GM21825 (cell line): ENCODE measurements at regions not wholly inside any gene's neighbourhood (a gene's known extent, or its start where the extent isn't known, plus 50 kb on each side); places are given as distances from the start of the nearest gene placed in this dataset.
"Not testable (repeated sequence)": the region's sequence is repeated elsewhere in the genome, so short reads cannot be mapped to it uniquely, and the experiment has no call there.

Experiments
- ATAC-seq: cut with Tn5 transposase; IDR thresholded peaks from one replicate; pipeline ENCODE4 v1.9.1; 2021; ENCODE audit warnings: mild to moderate bottlenecking, moderate library complexity; ENCODE audit not compliant: unreplicated experiment

DNA sequence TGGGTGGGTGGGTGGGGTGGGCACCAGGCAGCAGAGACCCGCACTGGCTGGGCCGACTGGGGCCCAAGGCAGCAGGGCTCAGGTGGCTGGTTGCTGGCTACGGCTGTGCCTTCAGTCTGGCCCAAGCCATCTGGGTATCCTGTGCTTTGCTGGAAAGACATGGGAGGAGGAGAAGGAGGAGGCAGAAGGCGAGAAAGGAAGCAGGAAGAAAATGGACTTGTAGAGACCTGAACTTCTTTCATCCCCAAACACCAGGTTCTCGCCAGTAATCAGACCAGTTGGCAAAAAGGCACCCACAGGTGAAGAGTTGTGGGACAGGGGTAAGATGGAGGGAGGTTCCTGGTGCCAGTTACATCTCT, 78.8 kb downstream of the IGLL1 start:
- no peak for ATAC-seq

DNA sequence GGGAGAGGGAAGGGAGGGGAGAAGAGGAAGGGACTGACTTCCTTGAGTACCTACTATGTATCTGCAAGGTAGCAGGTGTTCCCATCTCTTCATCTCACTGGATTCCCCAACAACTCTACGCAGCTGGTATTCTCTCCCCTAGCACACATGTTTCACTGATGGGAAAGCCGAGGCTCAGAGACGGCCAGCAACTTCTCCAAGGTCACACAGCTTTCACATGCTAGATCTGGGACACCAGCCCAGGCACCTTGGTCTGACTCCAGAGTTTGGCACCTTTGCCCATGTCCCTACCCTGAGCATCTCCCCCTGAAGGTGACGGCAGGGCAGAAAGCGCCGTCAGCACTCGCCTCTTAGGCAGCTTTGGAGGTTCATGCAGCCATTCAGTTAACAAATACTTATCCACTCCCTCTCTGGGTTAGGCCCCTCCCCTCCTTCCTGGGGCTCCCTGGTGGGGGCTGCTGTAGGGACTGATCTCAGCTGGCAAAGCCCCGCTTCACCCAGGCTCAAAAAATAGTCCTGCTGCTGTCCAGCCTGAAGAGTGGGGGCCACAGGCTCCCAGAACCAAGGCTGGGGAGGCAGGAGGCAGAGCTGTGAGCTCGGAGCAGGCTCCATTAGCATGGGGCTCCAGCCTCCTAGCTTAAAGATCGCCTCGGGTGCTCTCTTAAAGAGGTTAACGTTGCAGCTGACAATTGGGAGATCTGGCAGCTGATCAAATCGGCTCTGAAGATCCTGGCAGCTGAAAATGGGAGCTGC, 79.4 kb downstream of the IGLL1 start:
- ATAC-seq, result no peak

DNA sequence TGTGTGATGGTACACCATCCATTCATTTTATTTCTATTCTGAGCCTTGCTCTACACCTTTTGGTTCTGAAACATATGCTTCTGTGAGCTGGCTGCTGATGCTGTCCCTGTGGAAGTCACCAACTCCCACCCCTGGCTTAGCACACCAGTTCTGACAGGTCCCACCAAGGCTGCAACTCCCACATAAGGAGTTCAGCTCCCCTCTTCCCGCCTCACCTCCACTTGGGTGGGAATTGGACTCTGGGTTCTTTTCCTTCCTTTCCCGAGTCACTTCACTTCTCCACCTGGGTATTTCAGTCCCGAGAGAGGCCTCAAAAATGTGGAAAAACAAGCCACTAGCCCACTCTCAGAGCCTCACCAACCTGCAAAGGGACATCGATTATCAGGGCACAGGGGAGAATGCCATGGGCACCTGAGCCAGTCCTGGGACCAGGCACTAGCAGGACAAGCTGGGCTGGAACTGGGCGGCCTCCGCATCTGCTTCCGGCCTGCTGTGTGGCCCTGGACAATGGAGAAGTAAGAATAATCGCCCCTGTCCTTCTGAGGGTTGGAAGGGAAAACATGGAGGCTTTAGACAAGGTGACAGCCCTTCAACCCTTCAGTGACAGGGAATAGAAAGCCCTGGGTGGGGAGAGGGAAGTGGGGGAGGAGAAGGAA, 80.1 kb downstream of the IGLL1 start:
- ATAC-seq, result no peak

DNA sequence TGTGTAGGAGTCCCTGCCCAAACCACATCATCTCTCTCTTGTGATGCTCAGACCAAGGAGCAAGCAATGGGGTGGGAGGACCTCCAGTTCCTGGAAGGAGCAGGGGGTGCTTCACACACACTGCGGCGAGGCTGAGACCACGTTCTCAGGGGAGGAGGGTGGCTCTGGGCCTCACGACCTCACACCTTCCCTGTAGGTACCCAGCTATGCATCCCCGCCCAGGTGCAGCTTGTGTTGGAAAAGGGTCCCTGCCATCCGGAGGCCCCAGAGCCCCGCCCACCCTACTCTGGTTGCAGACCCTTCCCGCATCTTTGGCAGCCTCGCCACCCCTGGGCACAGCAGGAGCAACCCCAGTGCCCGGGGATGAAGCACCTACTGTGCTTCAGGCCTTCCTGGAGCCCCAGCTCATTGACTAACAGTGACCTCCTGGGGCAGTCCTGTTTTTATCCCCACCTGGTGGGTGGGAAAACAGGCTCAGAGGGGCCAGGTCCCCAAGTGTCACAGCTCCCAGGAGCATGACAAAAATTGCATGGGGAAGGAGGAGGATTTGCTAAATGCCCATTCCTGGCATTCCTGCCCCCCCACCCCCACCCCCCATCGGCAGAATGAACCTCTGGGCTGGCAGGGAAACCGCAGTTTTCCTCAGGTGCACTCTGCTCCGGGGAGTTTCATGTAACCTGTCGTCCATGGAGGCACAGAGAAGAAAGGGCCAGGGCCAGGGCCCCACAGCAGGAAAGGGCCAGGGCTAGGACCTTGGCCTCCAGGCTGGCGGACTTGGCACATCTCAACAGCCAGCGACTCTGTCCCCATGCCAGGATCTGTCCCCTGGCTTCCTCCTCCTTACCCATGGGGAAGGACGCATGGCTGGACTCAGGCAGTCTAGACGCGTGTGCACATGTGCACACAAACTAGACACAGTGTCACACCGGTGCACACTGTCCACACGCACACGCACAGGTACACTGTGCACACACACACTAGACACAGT, 81.0 kb downstream of the IGLL1 start:
- ATAC-seq, result no peak

DNA sequence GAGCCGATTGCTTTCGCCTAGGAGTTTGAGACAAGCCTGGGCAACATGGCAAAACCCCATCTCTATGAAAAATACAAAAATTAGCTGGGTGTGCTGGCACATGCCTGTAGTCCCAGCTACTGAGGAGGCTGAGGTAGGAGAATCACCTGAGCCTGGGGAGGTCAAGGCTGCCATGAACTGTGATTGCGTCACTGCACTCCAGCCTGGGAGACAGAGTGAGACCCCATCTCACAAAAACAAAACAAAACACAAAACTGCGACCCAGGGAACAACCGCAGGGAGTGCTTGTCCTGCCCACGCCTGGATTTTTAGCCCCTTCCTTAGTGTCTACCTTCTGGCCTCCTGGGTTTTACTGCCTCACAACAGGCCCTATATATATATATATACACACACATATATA, 82.2 kb downstream of the IGLL1 start:
- not testable (repeated sequence) for ATAC-seq

DNA sequence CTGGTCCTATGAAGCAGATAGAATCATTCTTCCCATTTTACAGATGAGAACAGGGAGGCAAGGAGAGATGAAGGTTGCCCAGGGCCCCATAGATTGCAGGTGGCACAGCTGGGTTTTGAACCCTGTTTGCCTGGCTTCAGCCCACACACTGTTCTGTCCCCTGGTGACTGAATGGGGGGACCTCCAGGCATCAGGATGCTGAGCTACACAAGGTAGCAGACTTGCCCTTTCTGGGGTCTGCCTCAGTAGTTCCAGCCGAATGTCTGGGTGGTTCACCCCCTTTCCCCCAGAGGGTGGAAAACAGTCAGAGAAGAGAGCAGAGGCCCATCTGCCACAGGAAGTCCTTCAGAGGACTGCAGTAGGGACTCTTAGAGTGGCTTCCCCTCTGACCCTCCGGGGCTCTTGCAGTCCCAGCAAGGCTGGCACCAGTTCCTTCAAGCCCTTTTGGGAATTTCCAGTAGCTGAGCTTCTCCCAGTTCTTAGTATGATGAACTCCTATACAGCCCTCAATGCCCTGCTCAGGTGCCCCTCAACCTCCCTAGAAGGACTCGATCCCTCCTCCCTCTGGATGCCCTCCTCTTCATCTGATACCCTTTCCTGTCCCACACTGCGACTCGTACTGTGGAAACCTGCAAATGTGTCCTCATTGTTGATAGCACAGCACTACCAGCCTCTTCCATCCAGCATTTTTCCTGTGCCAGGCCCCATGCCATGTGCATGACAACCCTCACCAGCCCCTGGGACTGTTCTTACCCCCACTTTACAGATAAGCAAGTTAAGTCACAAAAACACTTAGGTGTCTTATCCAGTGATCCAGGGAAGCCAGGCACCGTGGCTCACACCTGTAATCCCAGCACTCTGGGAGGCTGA, 82.8 kb downstream of the IGLL1 start:
- no peak for ATAC-seq

- no peak for ATAC-seq
Observed at GRCh38 chr22:23496445-23496833, 83.7 kb downstream of the IGLL1 start.

DNA sequence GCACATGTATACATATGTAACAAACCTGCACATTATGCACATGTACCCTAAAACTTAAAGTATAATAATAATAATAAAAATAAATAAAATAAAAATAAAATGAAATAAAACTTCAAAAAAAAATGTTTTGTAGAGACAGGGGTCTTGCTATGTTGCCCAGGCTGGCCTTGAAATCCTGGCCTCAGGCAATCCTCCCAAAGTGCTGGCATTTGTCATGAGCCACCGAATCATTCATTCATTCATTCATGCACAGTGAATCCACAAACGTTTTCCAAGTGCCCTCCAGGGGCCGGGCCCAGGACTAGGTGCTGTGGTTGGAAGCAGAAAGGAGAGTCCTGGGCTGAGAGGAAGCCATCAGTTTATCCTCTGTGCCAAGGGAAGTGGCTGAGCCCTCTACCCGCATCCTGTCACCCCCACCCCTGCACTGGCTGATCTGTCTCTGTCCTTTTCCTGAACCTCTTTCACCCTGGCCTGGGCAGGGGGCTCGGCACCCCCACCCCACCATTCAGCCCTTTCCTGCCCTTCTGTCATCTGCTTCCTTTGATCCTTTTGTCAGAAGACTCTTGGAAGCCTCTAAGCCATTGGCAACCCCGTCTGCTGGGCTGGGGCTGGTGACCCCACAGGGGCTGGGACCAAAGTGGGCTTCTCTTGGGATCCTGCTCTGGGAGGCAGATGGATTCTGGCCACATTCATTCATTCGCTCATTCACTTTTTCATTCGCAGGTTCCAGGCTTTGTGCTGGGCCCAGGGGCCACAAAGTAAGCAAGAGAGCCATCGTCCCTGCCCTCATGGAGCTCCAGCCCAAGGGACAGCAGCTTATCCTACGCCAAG, 84.3 kb downstream of the IGLL1 start:
- ATAC-seq, result no peak

- no peak for ATAC-seq
Observed at GRCh38 chr22:23494930-23495266, 85.2 kb downstream of the IGLL1 start.

GRCh38 chr22:23485490-23485889, 94.6 kb downstream of the IGLL1 start:
- no peak for ATAC-seq

GRCh38 chr22:23484651-23485050, 95.4 kb downstream of the IGLL1 start:
- ATAC-seq, result no peak

DNA sequence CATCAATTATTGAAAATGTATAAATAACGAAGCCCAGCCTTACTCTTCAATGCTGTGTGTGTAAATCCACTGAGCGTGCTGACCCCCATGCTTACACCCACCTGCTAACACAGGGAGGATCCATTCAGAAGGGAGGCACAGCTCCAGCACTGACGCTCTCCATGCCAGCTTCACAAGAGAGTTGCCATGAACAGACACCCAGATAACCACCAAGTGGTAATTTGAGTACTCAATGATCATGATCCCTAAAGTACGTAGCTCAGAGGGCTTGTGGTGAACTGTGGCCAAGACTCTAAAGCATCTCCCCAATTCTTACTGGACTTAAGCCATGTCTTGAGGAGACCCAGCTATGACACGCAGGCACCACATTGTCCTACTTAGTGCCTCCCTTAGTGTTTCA, 98.7 kb downstream of the IGLL1 start:
- no peak for ATAC-seq

DNA sequence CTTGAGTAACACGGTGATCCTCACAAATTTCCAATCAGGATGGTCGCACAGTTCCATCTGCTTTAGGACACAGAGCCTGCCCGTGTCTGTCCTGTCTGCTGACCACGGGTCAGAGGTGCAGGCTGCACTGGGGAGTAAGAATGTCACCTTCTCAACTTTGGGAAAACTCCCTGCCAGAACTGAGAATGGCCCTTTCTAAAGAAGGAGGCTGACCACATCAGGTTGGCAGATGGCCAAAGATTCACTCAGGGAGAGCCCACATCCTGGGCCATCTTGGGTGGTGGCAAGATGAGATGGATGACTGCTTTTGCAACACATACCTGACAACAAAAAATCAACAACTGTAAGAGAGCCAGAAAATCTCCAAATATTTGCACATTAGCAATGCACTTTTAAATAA, 101.9 kb downstream of the IGLL1 start:
- no peak for ATAC-seq

- ATAC-seq, result not testable (repeated sequence)
Observed at GRCh38 chr22:23474531-23474930, 105.6 kb downstream of the IGLL1 start.

GRCh38 chr22:23473901-23474300, 106.2 kb downstream of the IGLL1 start:
- no peak for ATAC-seq

DNA sequence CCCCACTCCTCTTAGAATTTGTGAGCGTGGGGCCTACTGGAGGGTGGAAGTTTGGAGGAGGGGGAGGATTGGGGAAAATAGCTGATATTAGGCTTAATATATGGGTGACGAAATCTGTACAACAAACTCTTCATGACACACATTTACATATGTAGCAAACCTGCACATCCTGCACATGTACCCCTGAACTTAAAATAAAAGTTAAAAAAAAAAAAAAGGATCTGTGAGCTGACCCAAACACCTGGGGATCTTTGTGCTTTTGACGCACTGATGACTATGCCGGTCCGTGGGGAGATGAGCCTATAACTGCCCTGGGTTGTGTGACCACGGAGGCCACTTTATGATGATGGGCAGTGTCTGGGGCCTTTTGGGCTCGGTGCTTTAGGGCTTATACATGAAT, 107.7 kb downstream of the IGLL1 start:
- ATAC-seq, result not testable (repeated sequence)

DNA sequence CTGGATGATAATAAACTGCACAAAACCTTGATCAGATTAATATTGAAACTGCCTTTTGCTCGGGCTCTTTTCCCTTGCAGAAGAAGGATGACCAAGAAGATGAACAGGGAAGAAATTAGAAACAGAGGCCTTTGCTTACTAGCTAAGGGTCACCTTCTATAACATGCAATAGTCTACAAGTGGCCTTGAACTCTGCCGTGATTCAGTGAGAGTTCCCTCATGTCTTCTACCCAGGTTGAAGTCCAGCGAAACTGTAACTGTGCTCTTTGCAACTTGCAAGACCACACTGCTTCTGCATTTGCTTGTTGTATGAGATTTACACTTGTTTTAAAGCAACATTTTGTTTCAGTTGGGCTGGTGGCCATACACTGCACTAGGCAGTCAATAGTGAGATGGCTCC, 108.4 kb downstream of the IGLL1 start:
- no peak for ATAC-seq

DNA sequence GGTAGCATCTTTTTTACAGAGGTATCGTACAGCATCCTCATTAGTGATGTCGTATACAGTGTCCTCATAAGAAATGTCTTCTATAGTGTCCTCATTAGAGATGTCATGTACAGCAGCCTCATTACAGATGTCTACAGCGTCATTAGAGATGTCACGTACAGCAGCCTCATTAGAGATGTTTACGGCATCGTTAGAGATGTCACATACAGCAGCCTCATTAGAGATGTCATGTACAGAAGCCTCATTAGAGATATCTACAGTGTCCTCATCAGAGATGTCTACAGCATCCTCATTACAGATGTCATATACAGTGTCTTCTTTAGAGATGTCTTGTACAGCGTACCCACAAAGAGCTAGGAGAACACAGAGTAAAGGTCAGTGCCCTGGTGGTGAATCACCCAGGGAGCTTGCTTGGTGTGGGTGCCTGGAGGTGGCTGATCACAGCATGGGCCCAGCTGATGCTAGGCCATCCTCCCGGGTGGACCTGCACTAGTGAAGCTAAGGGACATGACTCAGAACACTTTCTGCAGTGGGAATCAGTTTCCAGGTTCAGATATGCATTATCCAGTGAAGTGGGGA, 109.2 kb downstream of the IGLL1 start:
- no peak for ATAC-seq

- no peak for ATAC-seq
Observed at GRCh38 chr22:23467721-23468294, 112.3 kb downstream of the IGLL1 start.
